Loucy (cell line): ENCODE measurements at regions not wholly inside any gene's neighbourhood (a gene's known extent, or its start where the extent isn't known, plus 50 kb on each side); places are given as distances from the start of the nearest gene placed in this dataset.

Source experiments
- CTCF ChIP-seq: fragments of 200-600 bp; sonication (generic); conservative IDR thresholded peaks from 2 replicates; pipeline ENCODE4 v1.5.1; 2014; ENCODE audit warnings: mild to moderate bottlenecking, antibody characterized with exemption, low read length
- EZH2phosphoT487 ChIP-seq: fragments of 200-600 bp; IDR thresholded peaks from 2 replicates; pipeline ENCODE4 v1.6.1; 2018; ENCODE audit warnings: antibody characterized with exemption, mild to moderate bottlenecking, moderate library complexity, borderline replicate concordance

GRCh38 chr4:84164201-84164600, 334.9 kb downstream of the NKX6-1 start:
- TF ChIP-seq CTCF (no peak), EZH2phosphoT487 (no peak)
